ENCODE measurements at regions not wholly inside any gene's neighbourhood (a gene's known extent, or its start where the extent isn't known, plus 50 kb on each side); places are given as distances from the start of the nearest gene placed in this dataset.

DNA sequence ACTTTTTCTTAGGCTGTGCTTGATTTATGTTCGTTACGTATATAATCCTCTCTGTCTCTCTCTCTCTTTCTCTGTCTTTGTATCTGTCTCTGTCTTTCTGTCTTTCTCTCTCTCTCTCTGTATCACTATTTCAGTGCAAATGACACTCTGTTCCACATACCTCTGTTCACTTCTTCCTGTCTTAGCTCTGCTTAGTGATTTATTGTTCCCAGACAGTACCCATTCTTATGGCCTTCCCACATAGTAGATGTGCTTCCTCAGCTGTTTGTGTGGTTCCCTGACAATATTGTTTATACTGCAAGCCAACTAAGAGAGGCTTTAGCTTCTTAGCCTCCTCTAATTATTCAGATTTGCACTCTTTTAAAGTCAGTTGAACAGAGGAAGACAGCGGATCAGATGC lies 1244.2 kb downstream of the DIAPH3 start:
- H3K4me1 ChIP-seq (ENCODE audit: control insufficient read depth, insufficient read depth, low read length), result no peaks in the 10 kb centered on the region
- ChIA-PET POLR2A (no interaction called here), CTCF (no interaction called here)
- TF ChIP-seq BCL11A (tag by site-specific recombination; IDR thresholded peaks at IDR 0.05; ENCODE audit: low read depth) (no peak), ZNF501 (tag by site-specific recombination; IDR thresholded peaks at IDR 0.05) (no peak), GLIS1 (tag by site-specific recombination; IDR thresholded peaks at IDR 0.05) (no peak)
- TF ChIP-seq, protein P1, sequence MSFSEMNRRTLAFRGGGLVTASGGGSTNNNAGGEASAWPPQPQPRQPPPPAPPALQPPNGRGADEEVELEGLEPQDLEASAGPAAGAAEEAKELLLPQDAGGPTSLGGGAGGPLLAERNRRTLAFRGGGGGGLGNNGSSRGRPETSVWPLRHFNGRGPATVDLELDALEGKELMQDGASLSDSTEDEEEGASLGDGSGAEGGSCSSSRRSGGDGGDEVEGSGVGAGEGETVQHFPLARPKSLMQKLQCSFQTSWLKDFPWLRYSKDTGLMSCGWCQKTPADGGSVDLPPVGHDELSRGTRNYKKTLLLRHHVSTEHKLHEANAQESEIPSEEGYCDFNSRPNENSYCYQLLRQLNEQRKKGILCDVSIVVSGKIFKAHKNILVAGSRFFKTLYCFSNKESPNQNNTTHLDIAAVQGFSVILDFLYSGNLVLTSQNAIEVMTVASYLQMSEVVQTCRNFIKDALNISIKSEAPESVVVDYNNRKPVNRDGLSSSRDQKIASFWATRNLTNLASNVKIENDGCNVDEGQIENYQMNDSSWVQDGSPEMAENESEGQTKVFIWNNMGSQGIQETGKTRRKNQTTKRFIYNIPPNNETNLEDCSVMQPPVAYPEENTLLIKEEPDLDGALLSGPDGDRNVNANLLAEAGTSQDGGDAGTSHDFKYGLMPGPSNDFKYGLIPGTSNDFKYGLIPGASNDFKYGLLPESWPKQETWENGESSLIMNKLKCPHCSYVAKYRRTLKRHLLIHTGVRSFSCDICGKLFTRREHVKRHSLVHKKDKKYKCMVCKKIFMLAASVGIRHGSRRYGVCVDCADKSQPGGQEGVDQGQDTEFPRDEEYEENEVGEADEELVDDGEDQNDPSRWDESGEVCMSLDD (tag by site-specific recombination; IDR thresholded peaks at IDR 0.05), result no peak
- no peak overlapping the region for H3K27ac ChIP-seq (ENCODE audit: extremely low read depth, low read depth, low read length)
- H3K4me3 ChIP-seq (ENCODE audit: low read depth, low read length), result no peak overlapping the region
- H3K9me3 ChIP-seq (ENCODE audit: control insufficient read depth, insufficient read depth, low read depth, low read length), result no peaks in the 10 kb centered on the region
- no peaks in the 10 kb centered on the region for H3K36me3 ChIP-seq (ENCODE audit: control insufficient read depth in 2 of 2, insufficient read depth in 1 of 2, low read length in 2 of 2)

DNA sequence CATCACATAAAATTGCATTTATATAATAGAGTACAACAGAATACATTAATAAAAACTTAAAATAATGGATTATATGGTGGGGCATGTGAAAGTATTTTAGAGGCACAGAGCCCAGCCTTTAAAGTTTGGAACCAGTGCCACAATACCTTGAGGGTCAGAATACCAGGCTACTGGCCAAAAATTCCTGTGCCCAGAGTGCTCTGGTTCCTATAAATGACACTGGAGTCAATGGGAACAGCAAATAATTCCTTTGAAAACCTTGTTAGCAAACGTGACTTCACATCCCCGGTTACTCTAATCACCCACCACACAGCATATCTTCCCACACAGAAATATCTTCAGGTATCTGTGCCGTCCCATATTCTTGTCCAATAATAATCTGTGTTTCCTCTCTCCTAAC lies 1242.6 kb downstream of the DIAPH3 start:
- CTCF ChIA-PET, result no interaction called here
- no peak overlapping the region for H3K27ac ChIP-seq (ENCODE audit: extremely low read depth, low read depth, low read length)
- no peaks in the 10 kb centered on the region for H3K4me1 ChIP-seq (ENCODE audit: control insufficient read depth, insufficient read depth, low read length)
- no peak for TF ChIP-seq ZNF350 (tag by site-specific recombination; IDR thresholded peaks at IDR 0.05)
- TF ChIP-seq, protein P2, sequence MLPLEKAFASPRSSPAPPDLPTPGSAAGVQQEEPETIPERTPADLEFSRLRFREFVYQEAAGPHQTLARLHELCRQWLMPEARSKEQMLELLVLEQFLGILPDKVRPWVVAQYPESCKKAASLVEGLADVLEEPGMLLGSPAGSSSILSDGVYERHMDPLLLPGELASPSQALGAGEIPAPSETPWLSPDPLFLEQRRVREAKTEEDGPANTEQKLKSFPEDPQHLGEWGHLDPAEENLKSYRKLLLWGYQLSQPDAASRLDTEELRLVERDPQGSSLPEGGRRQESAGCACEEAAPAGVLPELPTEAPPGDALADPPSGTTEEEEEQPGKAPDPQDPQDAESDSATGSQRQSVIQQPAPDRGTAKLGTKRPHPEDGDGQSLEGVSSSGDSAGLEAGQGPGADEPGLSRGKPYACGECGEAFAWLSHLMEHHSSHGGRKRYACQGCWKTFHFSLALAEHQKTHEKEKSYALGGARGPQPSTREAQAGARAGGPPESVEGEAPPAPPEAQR (tag by site-specific recombination; IDR thresholded peaks at IDR 0.05), result no peak
- TF ChIP-seq ZNF777 (tag by site-specific recombination; IDR thresholded peaks at IDR 0.05; ENCODE audit: borderline replicate concordance), result no peak
- no peak for TF ChIP-seq ZNF239 (tag by site-specific recombination; IDR thresholded peaks at IDR 0.05)
- TF ChIP-seq ZNF354C (tag by site-specific recombination; IDR thresholded peaks at IDR 0.05; ENCODE audit: borderline replicate concordance, low read depth), result no peak
- TF ChIP-seq ZNF423 (tag by site-specific recombination; IDR thresholded peaks at IDR 0.05), result no peak
- no peak for TF ChIP-seq ZNF585B (tag by site-specific recombination; IDR thresholded peaks at IDR 0.05)
- no peaks in the 10 kb centered on the region for H3K36me3 ChIP-seq (ENCODE audit: control insufficient read depth in 2 of 2, insufficient read depth in 1 of 2, low read length in 2 of 2)
- no peak overlapping the region for H3K4me3 ChIP-seq (ENCODE audit: low read depth, low read length)
- POLR2A ChIA-PET, result no interaction called here
- no peaks in the 10 kb centered on the region for H3K9me3 ChIP-seq (ENCODE audit: control insufficient read depth, insufficient read depth, low read depth, low read length)

DNA sequence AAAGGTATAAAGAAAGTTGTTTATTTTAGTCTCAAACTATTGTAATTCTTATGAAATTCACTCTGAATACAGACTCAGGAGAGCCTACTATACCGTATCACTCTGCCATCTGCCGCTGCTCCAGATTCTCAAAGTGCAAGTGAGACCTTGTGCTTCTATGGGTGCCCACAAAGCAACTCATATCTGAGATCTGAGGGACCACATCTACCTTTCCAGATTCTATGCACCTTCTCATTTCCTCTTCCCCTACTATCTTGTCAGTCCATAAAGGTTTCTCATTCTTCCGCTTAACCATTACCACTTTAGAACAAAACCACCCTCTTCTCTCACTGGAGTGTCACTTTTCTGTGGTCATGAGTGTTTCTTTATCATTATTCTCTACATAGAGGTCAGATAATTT lies 1236.9 kb downstream of the DIAPH3 start:
- Histone ChIP-seq H3K9me3 (ENCODE audit: control insufficient read depth, insufficient read depth, low read depth, low read length) (no peaks in the 10 kb centered on the region), H3K27ac (ENCODE audit: extremely low read depth, low read depth, low read length) (no peak overlapping the region), H3K4me1 (ENCODE audit: control insufficient read depth, insufficient read depth, low read length) (no peaks in the 10 kb centered on the region), H3K36me3 (ENCODE audit: control insufficient read depth in 2 of 2, insufficient read depth in 1 of 2, low read length in 2 of 2) (no peaks in the 10 kb centered on the region), H3K4me3 (ENCODE audit: low read depth, low read length) (no peak overlapping the region)
- TF ChIP-seq ZSCAN30 (tag by site-specific recombination; IDR thresholded peaks at IDR 0.05) (no peak), ZFP3 (tag by site-specific recombination; IDR thresholded peaks at IDR 0.05; ENCODE audit: low read depth) (no peak), YY1 (tag by site-specific recombination; IDR thresholded peaks at IDR 0.05) (no peak), ZNF521 (tag by site-specific recombination; IDR thresholded peaks at IDR 0.05) (no peak), ZNF223 (tag by site-specific recombination; IDR thresholded peaks at IDR 0.05) (no peak), ZNF169 (tag by site-specific recombination; IDR thresholded peaks at IDR 0.05) (no peak), GFI1B (tag by site-specific recombination; IDR thresholded peaks at IDR 0.05) (no peak), ZNF76 (tag by site-specific recombination; IDR thresholded peaks at IDR 0.05; ENCODE audit: borderline replicate concordance, low read depth) (no peak), ZNF157 (tag by site-specific recombination; IDR thresholded peaks at IDR 0.05) (no peak)
- TF ChIP-seq, protein P3, sequence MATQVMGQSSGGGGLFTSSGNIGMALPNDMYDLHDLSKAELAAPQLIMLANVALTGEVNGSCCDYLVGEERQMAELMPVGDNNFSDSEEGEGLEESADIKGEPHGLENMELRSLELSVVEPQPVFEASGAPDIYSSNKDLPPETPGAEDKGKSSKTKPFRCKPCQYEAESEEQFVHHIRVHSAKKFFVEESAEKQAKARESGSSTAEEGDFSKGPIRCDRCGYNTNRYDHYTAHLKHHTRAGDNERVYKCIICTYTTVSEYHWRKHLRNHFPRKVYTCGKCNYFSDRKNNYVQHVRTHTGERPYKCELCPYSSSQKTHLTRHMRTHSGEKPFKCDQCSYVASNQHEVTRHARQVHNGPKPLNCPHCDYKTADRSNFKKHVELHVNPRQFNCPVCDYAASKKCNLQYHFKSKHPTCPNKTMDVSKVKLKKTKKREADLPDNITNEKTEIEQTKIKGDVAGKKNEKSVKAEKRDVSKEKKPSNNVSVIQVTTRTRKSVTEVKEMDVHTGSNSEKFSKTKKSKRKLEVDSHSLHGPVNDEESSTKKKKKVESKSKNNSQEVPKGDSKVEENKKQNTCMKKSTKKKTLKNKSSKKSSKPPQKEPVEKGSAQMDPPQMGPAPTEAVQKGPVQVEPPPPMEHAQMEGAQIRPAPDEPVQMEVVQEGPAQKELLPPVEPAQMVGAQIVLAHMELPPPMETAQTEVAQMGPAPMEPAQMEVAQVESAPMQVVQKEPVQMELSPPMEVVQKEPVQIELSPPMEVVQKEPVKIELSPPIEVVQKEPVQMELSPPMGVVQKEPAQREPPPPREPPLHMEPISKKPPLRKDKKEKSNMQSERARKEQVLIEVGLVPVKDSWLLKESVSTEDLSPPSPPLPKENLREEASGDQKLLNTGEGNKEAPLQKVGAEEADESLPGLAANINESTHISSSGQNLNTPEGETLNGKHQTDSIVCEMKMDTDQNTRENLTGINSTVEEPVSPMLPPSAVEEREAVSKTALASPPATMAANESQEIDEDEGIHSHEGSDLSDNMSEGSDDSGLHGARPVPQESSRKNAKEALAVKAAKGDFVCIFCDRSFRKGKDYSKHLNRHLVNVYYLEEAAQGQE (tag by site-specific recombination; IDR thresholded peaks at IDR 0.05), result no peak
- CTCF ChIA-PET, result no interaction called here
- POLR2A ChIA-PET, result no interaction called here

Data from HEK293 (cell line).